Mesodermal cell (in vitro differentiated cells): ENCODE measurements at regions not wholly inside any gene's neighbourhood (a gene's known extent, or its start where the extent isn't known, plus 50 kb on each side); places are given as distances from the start of the nearest gene placed in this dataset.

Experiments
- H3K27ac ChIP-seq: 2 replicates; pipeline ENCODE4 v1.7.0; 2013; ENCODE audit warnings: mild to moderate bottlenecking, low read depth, low read length, moderate library complexity; ENCODE audit not compliant: severe bottlenecking
- H3K36me3 ChIP-seq: 2 replicates; pipeline ENCODE4 v1.7.1; 2013; ENCODE audit warnings: mild to moderate bottlenecking, low read length, moderate library complexity; ENCODE audit not compliant: control insufficient read depth, insufficient read depth
- H3K4me1 ChIP-seq: one replicate; pipeline ENCODE4 v1.7.1; 2013; ENCODE audit warnings: mild to moderate bottlenecking, low read length; ENCODE audit not compliant: insufficient read depth, control insufficient read depth, poor library complexity, severe bottlenecking
- H3K4me3 ChIP-seq: 2 replicates; pipeline ENCODE4 v1.7.0; 2013; ENCODE audit warnings: low read length, control low read depth, mild to moderate bottlenecking; ENCODE audit not compliant: insufficient read depth, poor library complexity, severe bottlenecking; ENCODE audit errors: extremely low read depth
- H3K9me3 ChIP-seq: 2 replicates; pipeline ENCODE4 v1.7.1; 2013; ENCODE audit warnings: mild to moderate bottlenecking, low read length, moderate library complexity; ENCODE audit not compliant: control insufficient read depth
- WGBS, 2 experiments: methylation state at CpG; one replicate each; pipeline ENCODE4 v1.1.5; 2013; ENCODE audit warnings: missing lambda C conversion rate in 2 of 2; ENCODE audit not compliant: insufficient coverage in 2 of 2; 5-methylcytosine and 5-hydroxymethylcytosine counted together

DNA sequence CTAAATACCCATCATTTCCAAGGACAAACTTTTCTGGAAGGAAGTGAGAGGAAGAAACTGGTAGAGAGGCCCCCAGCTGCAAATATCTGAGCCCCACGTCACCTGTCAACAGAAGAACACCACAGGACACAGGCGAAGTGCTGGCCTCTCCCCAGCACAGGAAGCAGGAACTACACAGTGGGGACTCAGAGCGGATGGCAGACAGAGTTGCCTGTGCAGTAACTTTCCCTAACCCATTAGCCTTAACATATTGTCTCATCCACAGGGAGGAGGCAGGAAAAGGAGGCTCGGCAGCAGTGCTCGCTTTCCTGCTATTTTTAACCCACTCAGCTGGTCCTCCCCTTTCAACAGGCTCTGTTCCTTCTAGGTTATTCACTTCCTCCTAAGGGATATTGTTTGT, 111.5 kb upstream of the TMPO start:
- Histone ChIP-seq H3K27ac (no peak overlapping the region), H3K36me3 (no peaks in the 10 kb centered on the region), H3K9me3 (peaks cover 10% of the 10 kb centered on the region), H3K4me3 (no peak overlapping the region), H3K4me1 (peaks cover 11% of the 10 kb centered on the region)
- WGBS, 2 experiments: 78 to 88% methylated on average over 3 of the region's 5 CpGs

- 96 to 99% methylated on average over 7 of the region's 7 CpGs for WGBS, 2 experiments
- H3K4me3 ChIP-seq: no peak overlapping the region
- H3K9me3 ChIP-seq: peaks cover 19% of the 10 kb centered on the region
- no peak overlapping the region for H3K27ac ChIP-seq
- no peaks in the 10 kb centered on the region for H3K36me3 ChIP-seq
- no peaks in the 10 kb centered on the region for H3K4me1 ChIP-seq
Measured at GRCh38 chr12:98405805-98406366, 109.5 kb upstream of the TMPO start.

DNA sequence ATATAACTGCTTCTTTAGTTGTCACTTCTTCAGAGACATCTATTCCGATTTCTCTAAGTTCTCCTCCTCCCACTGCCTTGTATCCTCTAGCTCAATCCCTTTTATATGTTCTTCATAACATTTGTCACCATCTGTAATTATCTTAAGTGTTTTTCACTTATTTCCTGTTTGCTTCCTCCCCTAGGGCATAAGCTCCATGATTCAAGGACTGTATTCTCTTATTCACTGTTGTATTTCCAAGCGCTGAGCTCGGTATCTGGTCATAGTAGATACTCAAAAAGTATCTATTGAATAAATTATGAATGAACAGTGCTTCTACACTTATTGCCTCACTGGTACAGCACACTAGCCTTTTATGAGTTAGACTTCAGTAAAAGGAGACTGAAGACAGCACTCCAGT, 109.0 kb upstream of the TMPO start:
- H3K9me3 ChIP-seq: peaks cover 19% of the 10 kb centered on the region
- H3K4me1 ChIP-seq: no peaks in the 10 kb centered on the region
- H3K4me3 ChIP-seq: no peak overlapping the region
- 92 to 100% methylated on average over 1 of the region's 3 CpGs for WGBS, 2 experiments
- no peak overlapping the region for H3K27ac ChIP-seq
- no peaks in the 10 kb centered on the region for H3K36me3 ChIP-seq

DNA sequence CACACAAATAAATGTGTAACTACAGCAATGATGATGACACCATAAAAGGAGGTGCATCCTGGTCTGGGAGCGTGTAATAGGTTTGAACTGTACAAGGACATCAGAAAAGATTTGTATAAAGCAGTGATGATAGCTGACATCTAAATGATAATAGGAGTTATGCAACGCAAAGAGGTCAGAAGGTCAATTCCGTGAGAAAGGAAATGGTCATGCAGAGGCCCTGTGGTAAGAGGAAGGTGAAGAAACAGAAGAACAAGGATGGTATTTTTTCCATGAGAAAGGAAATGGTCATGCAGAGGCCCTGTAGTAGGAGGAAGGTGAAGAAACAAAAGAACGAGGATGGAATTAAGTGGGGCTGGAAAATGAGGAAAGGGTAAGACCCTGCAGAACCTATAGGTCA, 106.7 kb upstream of the TMPO start:
- WGBS, 2 experiments: 95 to 96% methylated on average over 4 of the region's 4 CpGs

GRCh38 chr12:98409548-98409947, 105.8 kb upstream of the TMPO start:
- Histone ChIP-seq H3K4me3 (no peak overlapping the region), H3K36me3 (no peaks in the 10 kb centered on the region), H3K4me1 (no peaks in the 10 kb centered on the region), H3K9me3 (peaks cover 19% of the 10 kb centered on the region), H3K27ac (no peak overlapping the region)
- no CpG with 5 or more reads among the region's 1 CpG for WGBS, 2 experiments

More for the DNA sequence above, 106.7 kb upstream of the TMPO start:
- H3K27ac ChIP-seq: no peak overlapping the region
- H3K4me3 ChIP-seq: no peak overlapping the region
- peaks cover 19% of the 10 kb centered on the region for H3K9me3 ChIP-seq
- no peaks in the 10 kb centered on the region for H3K4me1 ChIP-seq
- no peaks in the 10 kb centered on the region for H3K36me3 ChIP-seq

- no peaks in the 10 kb centered on the region for H3K36me3 ChIP-seq
- H3K27ac ChIP-seq: no peak overlapping the region
- peaks cover 19% of the 10 kb centered on the region for H3K9me3 ChIP-seq
- no peak overlapping the region for H3K4me3 ChIP-seq
- H3K4me1 ChIP-seq: no peaks in the 10 kb centered on the region
Measured at GRCh38 chr12:98410356-98410755, 105.0 kb upstream of the TMPO start.

DNA sequence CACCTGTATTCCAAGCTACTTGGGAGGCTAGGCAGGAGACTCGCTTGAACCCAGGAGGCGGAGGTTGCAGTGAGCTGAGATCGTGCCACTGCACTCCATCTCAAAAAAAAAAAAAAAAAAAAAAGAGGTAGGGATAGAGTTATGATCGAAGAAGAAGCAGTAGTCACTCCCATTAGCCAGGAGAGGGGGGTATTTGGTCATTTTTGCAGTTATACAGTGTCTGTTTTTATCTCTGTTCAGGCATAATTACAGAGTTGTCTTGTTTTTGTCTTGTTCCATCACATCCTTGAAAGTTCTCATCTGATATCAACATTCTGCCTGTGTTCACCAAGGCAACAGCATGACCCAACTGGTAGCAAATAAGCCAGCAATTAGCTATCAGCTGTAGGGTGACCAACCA, 98.5 kb upstream of the TMPO start:
- H3K9me3 ChIP-seq: no peaks in the 10 kb centered on the region
- 100% methylated on average over 1 to 2 of the region's 4 CpGs for WGBS, 2 experiments
- no peak overlapping the region for H3K27ac ChIP-seq
- H3K4me3 ChIP-seq: no peak overlapping the region
- no peaks in the 10 kb centered on the region for H3K36me3 ChIP-seq
- peaks cover 14% of the 10 kb centered on the region for H3K4me1 ChIP-seq

DNA sequence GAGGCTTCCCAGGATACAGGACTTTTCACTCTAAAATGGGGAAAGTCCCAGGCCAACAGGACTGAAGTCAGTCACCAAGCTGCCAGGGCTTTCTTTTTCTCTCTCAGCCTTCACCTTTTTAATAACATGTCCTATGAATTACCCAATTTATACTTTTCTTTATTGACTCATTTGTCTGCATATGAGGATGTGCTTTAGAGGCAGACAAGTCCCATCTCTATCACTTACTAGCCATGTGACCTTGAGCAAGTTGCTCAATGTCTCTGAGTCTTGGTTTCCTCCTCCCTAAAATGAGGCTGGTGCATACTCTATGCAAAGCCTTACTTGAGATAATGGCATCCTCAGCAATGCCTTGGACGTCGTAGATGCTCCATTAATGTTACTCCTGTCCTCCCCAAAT, 98.1 kb upstream of the TMPO start:
- H3K4me1 ChIP-seq: peaks cover 14% of the 10 kb centered on the region
- no peaks in the 10 kb centered on the region for H3K36me3 ChIP-seq
- no peak overlapping the region for H3K27ac ChIP-seq
- no peaks in the 10 kb centered on the region for H3K9me3 ChIP-seq
- H3K4me3 ChIP-seq: no peak overlapping the region
- WGBS, 2 experiments: 80 to 93% methylated on average over 2 of the region's 2 CpGs

- no peaks in the 10 kb centered on the region for H3K9me3 ChIP-seq
- no peak overlapping the region for H3K4me3 ChIP-seq
- 48 to 50% methylated on average over 4 to 7 of the region's 7 CpGs for WGBS, 2 experiments
- peaks cover 14% of the 10 kb centered on the region for H3K4me1 ChIP-seq
- H3K27ac ChIP-seq: peak overlapping the region; percentile 73
- H3K36me3 ChIP-seq: no peaks in the 10 kb centered on the region
Measured at GRCh38 chr12:98418357-98419075, 96.9 kb upstream of the TMPO start.

- Histone ChIP-seq H3K9me3 (no peaks in the 10 kb centered on the region), H3K4me1 (peaks cover 14% of the 10 kb centered on the region), H3K4me3 (no peak overlapping the region), H3K27ac (peak overlapping the region; percentile 73), H3K36me3 (no peaks in the 10 kb centered on the region)
- 94 to 100% methylated on average over 3 to 7 of the region's 9 CpGs for WGBS, 2 experiments
Measured at GRCh38 chr12:98419081-98419794, 96.2 kb upstream of the TMPO start.
